IPS-18a (cell line): ENCODE measurements at regions not wholly inside any gene's neighbourhood (a gene's known extent, or its start where the extent isn't known, plus 50 kb on each side); places are given as distances from the start of the nearest gene placed in this dataset.
A peak's percentile ranks its signal among the peaks of the same experiment; 100 is the strongest.

Source experiments
- H3K27ac ChIP-seq: one replicate; pipeline ENCODE4 v1.5.1; 2013; ENCODE audit warnings: low read length
- H3K27me3 ChIP-seq: one replicate; pipeline ENCODE4 v1.6.1; 2013; ENCODE audit warnings: mild to moderate bottlenecking, low read length; ENCODE audit not compliant: control insufficient read depth, insufficient read depth
- H3K36me3 ChIP-seq: one replicate; pipeline ENCODE4 v1.6.1; 2013; ENCODE audit warnings: low read depth, low read length; ENCODE audit not compliant: control insufficient read depth
- H3K4me1 ChIP-seq: one replicate; pipeline ENCODE4 v1.6.1; 2013; ENCODE audit warnings: low read depth, low read length; ENCODE audit not compliant: control insufficient read depth
- H3K4me3 ChIP-seq: one replicate; pipeline ENCODE4 v1.5.1; 2013; ENCODE audit warnings: low read length
- H3K9ac ChIP-seq: one replicate; pipeline ENCODE4 v1.6.1; 2013; ENCODE audit warnings: mild to moderate bottlenecking, low read length, moderate library complexity
- H3K9me3 ChIP-seq: one replicate; pipeline ENCODE4 v1.6.1; 2013; ENCODE audit warnings: low read depth, low read length; ENCODE audit not compliant: control insufficient read depth

GRCh38 chr16:80489173-80489572 is 51.6 kb upstream of the DYNLRB2 start:
- Histone ChIP-seq H3K27me3 (no peaks in the 10 kb centered on the region), H3K27ac (no peak overlapping the region), H3K36me3 (no peaks in the 10 kb centered on the region), H3K9me3 (no peaks in the 10 kb centered on the region), H3K4me1 (no peaks in the 10 kb centered on the region), H3K9ac (no peak overlapping the region), H3K4me3 (no peak overlapping the region)

GRCh38 chr16:80488167-80488566 is 52.6 kb upstream of the DYNLRB2 start:
- Histone ChIP-seq H3K27ac (no peak overlapping the region), H3K36me3 (no peaks in the 10 kb centered on the region), H3K27me3 (no peaks in the 10 kb centered on the region), H3K9me3 (no peaks in the 10 kb centered on the region), H3K4me3 (no peak overlapping the region), H3K9ac (no peak overlapping the region), H3K4me1 (no peaks in the 10 kb centered on the region)

GRCh38 chr16:80480664-80481063 is 60.1 kb upstream of the DYNLRB2 start:
- no peaks in the 10 kb centered on the region for H3K4me1 ChIP-seq
- H3K9ac ChIP-seq: no peak overlapping the region
- H3K36me3 ChIP-seq: no peaks in the 10 kb centered on the region
- H3K27ac ChIP-seq: no peak overlapping the region
- no peak overlapping the region for H3K4me3 ChIP-seq
- H3K27me3 ChIP-seq: no peaks in the 10 kb centered on the region
- no peaks in the 10 kb centered on the region for H3K9me3 ChIP-seq

DNA sequence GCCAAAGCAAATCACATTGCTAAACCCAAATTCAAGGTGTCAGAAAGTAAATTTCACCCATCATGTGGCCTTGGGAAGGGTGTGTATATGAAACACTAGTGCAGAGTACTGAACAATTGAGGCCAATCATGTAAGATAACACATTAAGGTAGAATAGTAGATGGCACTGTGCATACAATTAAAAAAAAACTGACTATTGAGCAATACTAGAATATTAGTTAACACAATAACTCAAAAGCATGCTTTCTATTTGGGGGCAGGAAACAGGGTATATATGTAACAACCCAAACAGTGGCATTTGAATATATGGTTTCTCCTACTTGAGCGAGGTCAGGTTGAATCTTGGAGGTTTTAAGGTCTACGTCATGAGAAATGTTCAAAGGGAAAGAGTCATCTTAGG is 63.0 kb upstream of the DYNLRB2 start:
- no peak overlapping the region for H3K4me3 ChIP-seq
- no peak overlapping the region for H3K27ac ChIP-seq
- no peaks in the 10 kb centered on the region for H3K4me1 ChIP-seq
- H3K36me3 ChIP-seq: no peaks in the 10 kb centered on the region
- no peak overlapping the region for H3K9ac ChIP-seq
- no peaks in the 10 kb centered on the region for H3K27me3 ChIP-seq
- no peaks in the 10 kb centered on the region for H3K9me3 ChIP-seq

DNA sequence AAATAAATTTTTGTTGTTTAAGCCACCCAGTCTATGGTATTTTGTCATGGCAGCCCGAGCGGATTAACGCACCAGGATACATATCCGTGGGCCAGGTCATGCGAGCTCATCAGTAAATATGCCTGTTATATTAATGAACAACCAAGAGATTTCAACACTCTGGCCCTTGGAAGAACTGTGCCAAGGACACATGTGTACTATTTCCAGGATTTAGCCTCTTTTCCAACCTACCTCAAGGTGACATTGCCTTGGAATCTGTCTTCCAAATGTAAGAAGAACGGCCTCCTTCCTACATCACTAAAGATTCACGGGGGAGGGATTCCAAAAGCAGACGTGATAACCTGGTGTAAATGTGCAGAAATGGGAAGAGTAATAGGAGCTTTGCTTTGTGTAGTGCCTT is 72.8 kb upstream of the DYNLRB2 start:
- H3K36me3 ChIP-seq: no peaks in the 10 kb centered on the region
- H3K4me1 ChIP-seq: peaks cover 11% of the 10 kb centered on the region
- H3K27ac ChIP-seq: no peak overlapping the region
- H3K9me3 ChIP-seq: no peaks in the 10 kb centered on the region
- no peaks in the 10 kb centered on the region for H3K27me3 ChIP-seq
- H3K4me3 ChIP-seq: no peak overlapping the region
- H3K9ac ChIP-seq: no peak overlapping the region

- no peaks in the 10 kb centered on the region for H3K9me3 ChIP-seq
- H3K4me1 ChIP-seq: peaks cover 11% of the 10 kb centered on the region
- peak overlapping the region; percentile 37 for H3K4me3 ChIP-seq
- no peaks in the 10 kb centered on the region for H3K36me3 ChIP-seq
- H3K27ac ChIP-seq: no peak overlapping the region
- no peak overlapping the region for H3K9ac ChIP-seq
- H3K27me3 ChIP-seq: no peaks in the 10 kb centered on the region
These were observed 74.5 kb upstream of the DYNLRB2 start for GRCh38 chr16:80466024-80466987.

DNA sequence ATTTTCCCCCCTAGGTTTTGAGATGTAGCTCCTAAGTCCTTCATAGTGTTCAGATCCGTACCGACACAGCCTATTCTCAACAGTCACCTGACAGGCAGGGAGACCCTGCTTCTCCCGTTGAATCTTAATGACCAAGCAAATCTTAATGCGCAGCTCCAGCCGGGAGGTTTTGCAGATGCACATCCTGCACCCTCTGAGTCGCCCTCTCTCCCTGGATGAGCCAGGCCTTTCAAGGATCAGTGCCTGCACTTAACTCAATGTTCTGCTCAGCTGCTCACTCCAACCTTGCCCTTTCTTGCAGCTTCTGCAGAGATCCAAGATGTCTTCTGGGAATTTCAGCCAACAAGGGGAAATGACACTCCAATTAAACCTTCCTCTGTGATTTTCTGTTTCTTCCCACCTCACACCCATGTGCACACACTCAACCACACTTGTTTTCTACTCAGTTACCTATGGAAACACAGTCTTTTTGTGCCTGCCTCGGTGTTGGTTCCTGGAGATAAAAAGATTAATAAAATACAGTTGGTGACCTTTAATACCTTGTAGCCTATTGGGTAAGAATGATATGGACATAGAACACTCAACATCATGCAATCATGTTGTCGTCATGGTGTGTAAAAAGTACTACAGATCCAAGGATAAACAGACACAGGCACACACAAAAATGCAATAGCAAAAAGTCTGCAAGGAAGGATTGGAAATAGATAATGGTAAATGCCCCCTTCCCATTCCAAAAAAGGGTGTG is 76.9 kb upstream of the DYNLRB2 start:
- Histone ChIP-seq H3K9me3 (no peaks in the 10 kb centered on the region), H3K9ac (no peak overlapping the region), H3K4me1 (peaks cover 16% of the 10 kb centered on the region), H3K4me3 (no peak overlapping the region), H3K27me3 (no peaks in the 10 kb centered on the region), H3K27ac (no peak overlapping the region), H3K36me3 (no peaks in the 10 kb centered on the region)

GRCh38 chr16:80463326-80463725 is 77.5 kb upstream of the DYNLRB2 start:
- no peaks in the 10 kb centered on the region for H3K27me3 ChIP-seq
- H3K9ac ChIP-seq: no peak overlapping the region
- no peak overlapping the region for H3K4me3 ChIP-seq
- H3K4me1 ChIP-seq: peaks cover 18% of the 10 kb centered on the region
- no peak overlapping the region for H3K27ac ChIP-seq
- no peaks in the 10 kb centered on the region for H3K9me3 ChIP-seq
- H3K36me3 ChIP-seq: no peaks in the 10 kb centered on the region

- no peaks in the 10 kb centered on the region for H3K27me3 ChIP-seq
- no peak overlapping the region for H3K4me3 ChIP-seq
- peaks cover 18% of the 10 kb centered on the region for H3K4me1 ChIP-seq
- H3K9me3 ChIP-seq: no peaks in the 10 kb centered on the region
- H3K27ac ChIP-seq: no peak overlapping the region
- no peaks in the 10 kb centered on the region for H3K36me3 ChIP-seq
- no peak overlapping the region for H3K9ac ChIP-seq
These were observed 77.9 kb upstream of the DYNLRB2 start for GRCh38 chr16:80462917-80463316.

GRCh38 chr16:80460988-80461387 is 79.8 kb upstream of the DYNLRB2 start:
- peaks cover 10% of the 10 kb centered on the region for H3K4me1 ChIP-seq
- no peak overlapping the region for H3K9ac ChIP-seq
- no peaks in the 10 kb centered on the region for H3K9me3 ChIP-seq
- no peaks in the 10 kb centered on the region for H3K36me3 ChIP-seq
- no peak overlapping the region for H3K4me3 ChIP-seq
- H3K27me3 ChIP-seq: no peaks in the 10 kb centered on the region
- no peak overlapping the region for H3K27ac ChIP-seq

- Histone ChIP-seq H3K4me1 (peaks cover 7% of the 10 kb centered on the region), H3K4me3 (no peak overlapping the region), H3K36me3 (no peaks in the 10 kb centered on the region), H3K27me3 (no peaks in the 10 kb centered on the region), H3K9ac (no peak overlapping the region), H3K27ac (no peak overlapping the region), H3K9me3 (no peaks in the 10 kb centered on the region)
These were observed 80.8 kb upstream of the DYNLRB2 start for GRCh38 chr16:80459966-80460365.
